ENCODE measurements at regions not wholly inside any gene's neighbourhood (a gene's known extent, or its start where the extent isn't known, plus 50 kb on each side); places are given as distances from the start of the nearest gene placed in this dataset.

DNA sequence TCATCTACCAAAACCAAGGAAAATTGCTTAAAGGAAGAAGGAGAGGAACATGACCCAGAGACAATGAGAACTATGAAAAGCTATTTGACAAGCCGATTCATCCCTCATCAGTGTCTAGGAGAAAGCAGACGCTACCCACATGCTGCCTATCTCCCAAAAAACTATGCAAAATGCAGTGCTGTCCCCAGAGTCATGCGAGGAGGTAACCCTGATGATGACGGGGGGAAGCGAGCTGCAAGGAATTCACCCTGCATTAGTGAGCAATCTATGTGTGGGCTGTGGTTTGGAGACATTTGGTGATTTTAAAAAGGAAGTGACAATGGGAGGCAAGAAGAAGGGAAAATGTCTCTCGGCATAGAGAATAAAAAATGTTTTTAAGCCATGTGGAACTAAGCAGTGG is 472.7 kb downstream of the CMPK2 start:
- Mint-ChIP-seq H3K36me3 (ENCODE audit: unreplicated experiment) (no peaks in the 10 kb centered on the region), H3K4me1 (ENCODE audit: unreplicated experiment) (no peaks in the 10 kb centered on the region), H3K9me3 (ENCODE audit: unreplicated experiment) (peaks cover 6% of the 10 kb centered on the region), H3K27me3 (ENCODE audit: unreplicated experiment) (no peaks in the 10 kb centered on the region), H3K4me3 (ENCODE audit: unreplicated experiment) (no peak overlapping the region), H3K27ac (ENCODE audit: unreplicated experiment) (no peak overlapping the region)
- TF ChIP-seq, protein P1, sequence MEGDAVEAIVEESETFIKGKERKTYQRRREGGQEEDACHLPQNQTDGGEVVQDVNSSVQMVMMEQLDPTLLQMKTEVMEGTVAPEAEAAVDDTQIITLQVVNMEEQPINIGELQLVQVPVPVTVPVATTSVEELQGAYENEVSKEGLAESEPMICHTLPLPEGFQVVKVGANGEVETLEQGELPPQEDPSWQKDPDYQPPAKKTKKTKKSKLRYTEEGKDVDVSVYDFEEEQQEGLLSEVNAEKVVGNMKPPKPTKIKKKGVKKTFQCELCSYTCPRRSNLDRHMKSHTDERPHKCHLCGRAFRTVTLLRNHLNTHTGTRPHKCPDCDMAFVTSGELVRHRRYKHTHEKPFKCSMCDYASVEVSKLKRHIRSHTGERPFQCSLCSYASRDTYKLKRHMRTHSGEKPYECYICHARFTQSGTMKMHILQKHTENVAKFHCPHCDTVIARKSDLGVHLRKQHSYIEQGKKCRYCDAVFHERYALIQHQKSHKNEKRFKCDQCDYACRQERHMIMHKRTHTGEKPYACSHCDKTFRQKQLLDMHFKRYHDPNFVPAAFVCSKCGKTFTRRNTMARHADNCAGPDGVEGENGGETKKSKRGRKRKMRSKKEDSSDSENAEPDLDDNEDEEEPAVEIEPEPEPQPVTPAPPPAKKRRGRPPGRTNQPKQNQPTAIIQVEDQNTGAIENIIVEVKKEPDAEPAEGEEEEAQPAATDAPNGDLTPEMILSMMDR (IDR thresholded peaks at IDR 0.05) = no peak
- DNase-seq (ENCODE audit: extremely low spot score, unreplicated experiment) = no peak

DNA sequence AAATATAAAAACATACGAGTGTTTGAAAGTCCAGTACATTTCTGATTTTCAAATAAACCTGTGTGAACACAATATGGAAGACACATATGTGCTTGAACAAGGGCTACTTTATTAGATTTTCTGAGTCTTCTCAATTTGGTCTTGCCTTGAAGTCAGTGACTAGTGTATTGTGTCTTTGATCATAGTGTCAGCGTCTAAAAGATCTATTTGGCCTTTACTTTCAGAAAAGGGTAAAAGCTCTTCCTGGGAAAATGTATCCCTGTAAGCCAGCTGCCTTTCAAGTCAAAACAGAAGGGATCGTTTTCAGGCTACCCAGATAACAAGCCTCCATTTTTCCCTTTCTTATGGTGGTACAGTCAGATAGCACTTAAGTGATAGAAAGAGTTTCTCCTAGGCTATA is 471.9 kb downstream of the CMPK2 start:
- Mint-ChIP-seq H3K36me3 (ENCODE audit: unreplicated experiment) (no peaks in the 10 kb centered on the region), H3K27ac (ENCODE audit: unreplicated experiment) (no peak overlapping the region), H3K4me1 (ENCODE audit: unreplicated experiment) (no peaks in the 10 kb centered on the region), H3K27me3 (ENCODE audit: unreplicated experiment) (no peaks in the 10 kb centered on the region), H3K4me3 (ENCODE audit: unreplicated experiment) (no peak overlapping the region), H3K9me3 (ENCODE audit: unreplicated experiment) (peaks cover 6% of the 10 kb centered on the region)
- DNase-seq (ENCODE audit: extremely low spot score, unreplicated experiment) = no peak
- TF ChIP-seq, protein P1 (IDR thresholded peaks at IDR 0.05) = no peak

DNA sequence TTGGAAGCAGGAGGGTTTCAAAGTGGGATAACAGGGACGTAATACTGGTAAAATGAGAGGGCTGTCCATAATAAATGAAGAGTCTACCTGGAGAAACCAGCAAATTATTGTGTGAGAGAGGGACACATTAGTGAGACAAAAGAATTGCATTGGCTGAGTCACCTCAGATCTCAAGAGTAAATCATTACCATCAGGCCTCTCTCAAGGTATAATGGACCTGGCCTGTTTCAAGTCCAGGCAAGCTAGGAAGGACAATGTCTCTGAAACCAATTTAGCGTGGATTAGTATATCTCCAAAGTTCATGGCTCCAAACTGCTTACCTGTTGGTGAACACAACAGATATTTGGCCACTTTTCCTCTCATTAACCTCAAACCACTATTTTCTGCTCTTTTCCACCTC is 471.4 kb downstream of the CMPK2 start:
- no peaks in the 10 kb centered on the region for H3K4me1 Mint-ChIP-seq (ENCODE audit: unreplicated experiment)
- H3K27me3 Mint-ChIP-seq (ENCODE audit: unreplicated experiment) = no peaks in the 10 kb centered on the region
- H3K36me3 Mint-ChIP-seq (ENCODE audit: unreplicated experiment) = no peaks in the 10 kb centered on the region
- DNase-seq (ENCODE audit: extremely low spot score, unreplicated experiment) = no peak
- no peak overlapping the region for H3K27ac Mint-ChIP-seq (ENCODE audit: unreplicated experiment)
- H3K9me3 Mint-ChIP-seq (ENCODE audit: unreplicated experiment) = peaks cover 6% of the 10 kb centered on the region
- no peak overlapping the region for H3K4me3 Mint-ChIP-seq (ENCODE audit: unreplicated experiment)
- TF ChIP-seq, protein P1 (IDR thresholded peaks at IDR 0.05) = no peak

DNA sequence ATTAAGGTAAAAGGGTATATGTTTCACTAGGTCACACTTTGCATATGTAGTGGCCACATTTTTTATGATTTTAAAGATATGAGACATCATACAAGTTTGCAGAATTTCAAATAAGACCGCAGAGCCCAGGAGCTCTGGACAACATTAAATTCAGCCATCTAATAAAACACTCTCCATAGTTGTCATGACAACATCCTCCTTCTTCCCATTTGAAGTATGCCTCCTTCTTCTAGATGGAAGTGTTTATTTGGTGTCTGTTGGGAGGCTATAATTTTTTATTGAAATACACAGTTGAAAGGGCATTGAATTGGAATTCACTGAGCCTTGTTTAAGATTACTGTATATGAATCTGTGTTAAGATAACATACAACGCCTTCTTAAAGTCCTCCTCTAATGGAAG is 467.3 kb downstream of the CMPK2 start:
- H3K27me3 Mint-ChIP-seq (ENCODE audit: unreplicated experiment) = no peaks in the 10 kb centered on the region
- H3K4me1 Mint-ChIP-seq (ENCODE audit: unreplicated experiment) = no peaks in the 10 kb centered on the region
- no peak overlapping the region for H3K4me3 Mint-ChIP-seq (ENCODE audit: unreplicated experiment)

DNA sequence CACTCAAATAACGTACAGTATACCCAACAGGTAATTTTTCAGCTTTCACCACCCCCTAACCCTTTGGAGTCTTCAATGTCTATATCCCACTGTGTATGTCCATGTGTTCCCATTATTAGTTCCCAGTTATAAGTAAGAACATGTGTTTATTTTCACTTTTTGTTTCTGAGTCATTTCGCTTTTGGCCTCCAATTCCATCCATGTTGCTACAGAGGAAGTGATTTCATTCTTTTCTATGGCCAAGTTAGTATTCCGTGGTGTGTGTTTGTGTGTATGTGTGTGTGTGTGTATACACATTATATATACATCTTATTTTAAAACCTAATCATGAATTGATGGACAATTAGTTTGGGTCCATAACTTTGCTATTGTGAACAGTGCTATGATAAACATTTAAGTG is 464.4 kb downstream of the CMPK2 start:
- no peak overlapping the region for H3K27ac Mint-ChIP-seq (ENCODE audit: unreplicated experiment)

More for the DNA sequence above, 467.3 kb downstream of the CMPK2 start:
- Mint-ChIP-seq H3K27ac (ENCODE audit: unreplicated experiment) (no peak overlapping the region), H3K9me3 (ENCODE audit: unreplicated experiment) (no peaks in the 10 kb centered on the region), H3K36me3 (ENCODE audit: unreplicated experiment) (no peaks in the 10 kb centered on the region)
- DNase-seq (ENCODE audit: extremely low spot score, unreplicated experiment) = no peak
- TF ChIP-seq, protein P1 (IDR thresholded peaks at IDR 0.05) = no peak

More for the DNA sequence above, 464.4 kb downstream of the CMPK2 start:
- Mint-ChIP-seq H3K27me3 (ENCODE audit: unreplicated experiment) (no peaks in the 10 kb centered on the region), H3K4me3 (ENCODE audit: unreplicated experiment) (no peak overlapping the region), H3K36me3 (ENCODE audit: unreplicated experiment) (no peaks in the 10 kb centered on the region), H3K9me3 (ENCODE audit: unreplicated experiment) (no peaks in the 10 kb centered on the region), H3K4me1 (ENCODE audit: unreplicated experiment) (no peaks in the 10 kb centered on the region)
- TF ChIP-seq, protein P1 (IDR thresholded peaks at IDR 0.05) = no peak
- DNase-seq (ENCODE audit: extremely low spot score, unreplicated experiment) = no peak

All from osteocyte (in vitro differentiated cells).